Lung (tissue), 11 donors: ENCODE measurements at regions not wholly inside any gene's neighbourhood (a gene's known extent, or its start where the extent isn't known, plus 50 kb on each side); places are given as distances from the start of the nearest gene placed in this dataset.

ENCODE experiments used
- ATAC-seq: fragments of 200-7000 bp; cut with Tn5 transposase; one replicate; pipeline ENCODE4 v1.9.1; 2020; ENCODE audit warnings: moderate number of reproducible peaks; ENCODE audit not compliant: insufficient read depth, low FRiP score
- DNase-seq, 3 donors: peaks; one replicate each; pipeline ENCODE4 v3.0.0-alpha.2; 2013 to 2017
- H3K27ac ChIP-seq, 2 donors: one replicate each; pipeline ENCODE4 v1.5.1; 2013; ENCODE audit warnings: mild to moderate bottlenecking in 2 of 2, moderate library complexity in 2 of 2, control low read depth in 1 of 2, inconsistent platforms in 1 of 2, low read depth in 1 of 2, low read length in 1 of 2
- H3K27me3 ChIP-seq, 3 donors: one replicate each; pipeline ENCODE4 v1.5.1; 2013; ENCODE audit warnings: low read length in 2 of 3; ENCODE audit not compliant: control insufficient read depth in 3 of 3, insufficient read depth in 3 of 3
- H3K36me3 ChIP-seq, 4 donors: one replicate each; pipeline ENCODE4 v1.5.1; 2013; ENCODE audit warnings: low read length in 4 of 4, mild to moderate bottlenecking in 1 of 4, moderate library complexity in 1 of 4; ENCODE audit not compliant: control insufficient read depth in 4 of 4, insufficient read depth in 4 of 4
- H3K4me1 ChIP-seq, 5 donors: one replicate each; pipeline ENCODE4 v1.5.1; 2013; ENCODE audit warnings: low read length in 5 of 5, mild to moderate bottlenecking in 2 of 5, moderate library complexity in 1 of 5; ENCODE audit not compliant: control insufficient read depth in 5 of 5, insufficient read depth in 5 of 5
- H3K4me3 ChIP-seq: one replicate; pipeline ENCODE4 v1.5.1; 2013; ENCODE audit warnings: mild to moderate bottlenecking, control low read depth, moderate library complexity
- H3K9ac ChIP-seq, 2 donors: one replicate each; pipeline ENCODE4 v1.5.1; 2013; ENCODE audit warnings: low read length in 2 of 2, control low read depth in 1 of 2; ENCODE audit not compliant: insufficient read depth in 1 of 2
- H3K9me3 ChIP-seq, 4 donors: one replicate each; pipeline ENCODE4 v1.5.1; 2013; ENCODE audit warnings: low read length in 3 of 4, mild to moderate bottlenecking in 1 of 4, moderate library complexity in 1 of 4; ENCODE audit not compliant: control insufficient read depth in 4 of 4, insufficient read depth in 3 of 4
- WGBS, 2 donors: extraction: QIAGEN DNeasy Blood & Tissue Kit; methylation state at CpG; one replicate each; pipeline ENCODE4 v1.1.7; 2013; 5-methylcytosine and 5-hydroxymethylcytosine counted together
- TF ChIP-seq, protein P1 (sequence below): IDR thresholded peaks from 2 replicates; pipeline ENCODE4 v1.5.1; 2012; ENCODE audit warnings: mild to moderate bottlenecking; ENCODE audit errors: control extremely low read depth, extremely low read depth
- donor health status: control.
- donor health status: control.
- donor health status: Bipolar disorder and iron deficiency.
- donor health status: healthy.
- donor health status: DM: yes; HTN: yes; CAD: no.

DNA sequence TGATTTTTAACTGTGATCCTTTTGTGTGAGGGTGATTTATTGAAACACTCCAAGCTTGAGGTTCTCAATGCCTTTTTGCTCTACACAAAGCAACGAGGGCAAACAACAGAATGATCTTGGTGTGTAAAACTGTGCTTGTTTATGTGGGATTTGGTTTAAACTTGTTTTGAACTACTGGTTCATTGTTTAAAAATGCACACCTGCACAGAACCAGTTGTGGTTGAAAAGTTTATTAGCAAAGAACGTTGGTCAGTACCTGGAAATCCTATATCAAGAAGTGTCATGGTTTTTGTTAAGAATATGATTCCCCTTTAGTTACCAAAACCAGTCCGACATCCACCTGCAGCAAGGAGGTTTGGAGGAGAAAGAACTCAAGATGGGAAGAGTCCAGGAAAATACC lies 239.4 kb downstream of the WNT5A start:
- H3K36me3 ChIP-seq: no peaks in the 10 kb centered on the region
- H3K4me3 ChIP-seq: no peak overlapping the region
- 44 to 47% methylated on average over 3 of the region's 3 CpGs for WGBS, 2 donors
- peaks cover 0 to 3% (median 0%) of the 10 kb centered on the region in 5 donors for H3K4me1 ChIP-seq
- no peak overlapping the region for H3K9ac ChIP-seq
- H3K27ac ChIP-seq: no peak overlapping the region
- ATAC-seq (no peak), DNase-seq (no peak)
- TF ChIP-seq, protein P1, sequence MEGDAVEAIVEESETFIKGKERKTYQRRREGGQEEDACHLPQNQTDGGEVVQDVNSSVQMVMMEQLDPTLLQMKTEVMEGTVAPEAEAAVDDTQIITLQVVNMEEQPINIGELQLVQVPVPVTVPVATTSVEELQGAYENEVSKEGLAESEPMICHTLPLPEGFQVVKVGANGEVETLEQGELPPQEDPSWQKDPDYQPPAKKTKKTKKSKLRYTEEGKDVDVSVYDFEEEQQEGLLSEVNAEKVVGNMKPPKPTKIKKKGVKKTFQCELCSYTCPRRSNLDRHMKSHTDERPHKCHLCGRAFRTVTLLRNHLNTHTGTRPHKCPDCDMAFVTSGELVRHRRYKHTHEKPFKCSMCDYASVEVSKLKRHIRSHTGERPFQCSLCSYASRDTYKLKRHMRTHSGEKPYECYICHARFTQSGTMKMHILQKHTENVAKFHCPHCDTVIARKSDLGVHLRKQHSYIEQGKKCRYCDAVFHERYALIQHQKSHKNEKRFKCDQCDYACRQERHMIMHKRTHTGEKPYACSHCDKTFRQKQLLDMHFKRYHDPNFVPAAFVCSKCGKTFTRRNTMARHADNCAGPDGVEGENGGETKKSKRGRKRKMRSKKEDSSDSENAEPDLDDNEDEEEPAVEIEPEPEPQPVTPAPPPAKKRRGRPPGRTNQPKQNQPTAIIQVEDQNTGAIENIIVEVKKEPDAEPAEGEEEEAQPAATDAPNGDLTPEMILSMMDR: no peak
- peaks cover 0 to 7% (median 0%) of the 10 kb centered on the region in 3 donors for H3K27me3 ChIP-seq
- H3K9me3 ChIP-seq: peaks cover 0 to 2% (median under 1%) of the 10 kb centered on the region in 4 donors

DNA sequence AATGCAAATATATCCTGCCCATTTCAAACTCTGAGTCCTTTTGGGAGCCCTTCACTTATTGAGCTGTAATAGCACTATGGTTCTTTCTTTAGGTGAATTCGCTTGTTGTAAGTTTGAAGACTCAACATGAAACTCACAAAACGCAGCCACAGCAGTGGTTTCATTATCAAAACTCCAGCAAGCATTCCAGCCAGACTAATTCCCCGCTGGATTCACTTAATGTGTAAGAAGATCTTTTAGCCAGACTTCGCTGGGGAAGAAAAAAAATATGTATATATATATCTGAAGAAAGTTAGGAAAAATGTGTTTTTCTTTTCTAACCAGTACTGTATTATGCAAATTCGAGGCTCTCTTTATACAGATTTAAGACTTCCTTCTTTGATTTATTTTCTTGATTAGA lies 241.1 kb downstream of the WNT5A start:
- Histone ChIP-seq H3K27me3 (peaks cover 0 to 7% (median 0%) of the 10 kb centered on the region in 3 donors), H3K9me3 (peaks cover 0 to 2% (median under 1%) of the 10 kb centered on the region in 4 donors), H3K36me3 (no peaks in the 10 kb centered on the region), H3K9ac (no peak overlapping the region), H3K4me3 (no peak overlapping the region), H3K4me1 (peaks cover 0 to 3% (median 0%) of the 10 kb centered on the region in 5 donors), H3K27ac (no peak overlapping the region)
- ATAC-seq (no peak), DNase-seq (peak in 2 of 3 donors; percentile 32 to 51)
- TF ChIP-seq, protein P1: no peak
- WGBS, 2 donors: 65 to 80% methylated on average over 5 of the region's 5 CpGs

DNA sequence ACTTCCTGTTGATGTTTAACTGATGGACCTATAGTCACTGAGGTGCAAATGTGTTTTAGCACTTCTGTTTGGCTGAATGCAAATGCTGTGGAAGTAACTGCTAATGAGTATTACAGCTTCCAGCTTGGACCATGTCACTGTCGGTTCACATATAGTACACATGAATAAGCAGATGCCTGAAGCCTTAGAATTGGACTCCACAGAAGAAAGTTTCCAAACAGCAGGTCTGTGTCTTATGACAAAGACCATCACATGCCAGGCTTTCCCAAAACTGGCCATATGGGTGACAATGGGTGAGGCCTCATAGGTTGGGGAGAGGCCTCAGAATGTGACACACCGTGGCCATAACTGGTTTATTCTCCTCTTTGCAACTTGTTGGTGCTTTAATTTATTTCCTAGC lies 241.8 kb downstream of the WNT5A start:
- no peak for ATAC-seq

More for the DNA sequence above, 241.8 kb downstream of the WNT5A start:
- Histone ChIP-seq H3K27ac (no peak overlapping the region), H3K9ac (no peak overlapping the region), H3K4me3 (no peak overlapping the region), H3K9me3 (peaks cover 0 to 2% (median 0%) of the 10 kb centered on the region in 4 donors), H3K27me3 (peaks cover 0 to 7% (median 0%) of the 10 kb centered on the region in 3 donors), H3K4me1 (peaks cover 0 to 3% (median 0%) of the 10 kb centered on the region in 5 donors), H3K36me3 (no peaks in the 10 kb centered on the region)
- peak in 1 of 3 donors; percentile 6 for DNase-seq
- TF ChIP-seq, protein P1: no peak
- WGBS, 2 donors: 63 to 73% methylated on average over 2 of the region's 2 CpGs
